CD4-positive, alpha-beta memory T cell (primary cell): ENCODE measurements at regions not wholly inside any gene's neighbourhood (a gene's known extent, or its start where the extent isn't known, plus 50 kb on each side); places are given as distances from the start of the nearest gene placed in this dataset.

ENCODE experiments used
- CTCF ChIA-PET: fragments of 350-600 bp; sonication (Branson Sonifier 250); formaldehyde crosslinking; loops from one replicate; lab custom pipeline; 2021; ENCODE audit warnings: inconsistent platforms; ENCODE audit not compliant: partially characterized antibody; lab: Charles Lee
- POLR2A ChIA-PET: fragments of 350-600 bp; sonication (Branson Sonifier 250); formaldehyde crosslinking; loops from one replicate; lab custom pipeline; 2021; ENCODE audit not compliant: partially characterized antibody; lab: Charles Lee
- DNase-seq, 5 donors: peaks; one replicate each; pipeline versions ENCODE4 v3.0.0 to v3.0.0-alpha.2; 2020 to 2022; ENCODE audit warnings: mixed read lengths in 1 of 5
- H3K27ac ChIP-seq: one replicate; pipeline ENCODE4 v1.7.0; 2013; ENCODE audit warnings: low read depth, low read length
- H3K27me3 ChIP-seq: 2 replicates; pipeline ENCODE4 v1.7.0; 2013; ENCODE audit warnings: mild to moderate bottlenecking, low read length, moderate library complexity; ENCODE audit not compliant: insufficient read depth
- H3K36me3 ChIP-seq: 2 replicates; pipeline ENCODE4 v1.7.0; 2013; ENCODE audit warnings: mild to moderate bottlenecking, low read length, moderate library complexity; ENCODE audit not compliant: insufficient read depth
- H3K4me1 ChIP-seq: 2 replicates; pipeline ENCODE4 v1.7.0; 2013; ENCODE audit warnings: mild to moderate bottlenecking, low read length, moderate library complexity; ENCODE audit not compliant: insufficient read depth
- H3K4me3 ChIP-seq, 2 donors: one replicate each; pipeline ENCODE4 v1.7.0; 2013; ENCODE audit warnings: low read length in 2 of 2, mild to moderate bottlenecking in 1 of 2
- H3K9me3 ChIP-seq, 2 donors: one replicate each; pipeline ENCODE4 v1.7.0; 2013; ENCODE audit warnings: low read length in 2 of 2, control low read depth in 1 of 2; ENCODE audit not compliant: control insufficient read depth in 1 of 2
- H3K27ac Mint-ChIP-seq, 7 donors: one replicate each; pipeline ENCODE4 v1.8.0; 2020 to 2021; ENCODE audit warnings: mixed read lengths in 7 of 7, mild to moderate bottlenecking in 6 of 7, inconsistent platforms in 3 of 7, moderate library complexity in 3 of 7
- H3K27me3 Mint-ChIP-seq, 2 donors: one replicate each; pipeline ENCODE4 v1.8.0; 2020 to 2021; ENCODE audit warnings: mixed read lengths in 2 of 2
- H3K36me3 Mint-ChIP-seq, 2 donors: one replicate each; pipeline ENCODE4 v1.8.0; 2020 to 2021; ENCODE audit warnings: mixed read lengths in 2 of 2, inconsistent platforms in 1 of 2, mild to moderate bottlenecking in 1 of 2
- H3K4me1 Mint-ChIP-seq, 4 donors: one replicate each; pipeline ENCODE4 v1.8.0; 2020 to 2021; ENCODE audit warnings: mixed read lengths in 4 of 4, mild to moderate bottlenecking in 1 of 4
- H3K4me3 Mint-ChIP-seq, 8 donors: one replicate each; pipeline ENCODE4 v1.8.0; 2020 to 2021; ENCODE audit warnings: mixed read lengths in 8 of 8, mild to moderate bottlenecking in 7 of 8, moderate library complexity in 6 of 8, inconsistent platforms in 3 of 8
- H3K9me3 Mint-ChIP-seq, 8 donors: one replicate each; pipeline ENCODE4 v1.8.0; 2020 to 2021; ENCODE audit warnings: mixed read lengths in 8 of 8, mild to moderate bottlenecking in 5 of 8, inconsistent platforms in 3 of 8, moderate library complexity in 1 of 8
- intact Hi-C: fragments of 100-400 bp; cut with micrococcal nuclease; formaldehyde crosslinking; loops from one replicate; pipeline ENCODE4 v1.15.1; 2023

- Mint-ChIP-seq H3K4me1 (no peaks in the 10 kb centered on the region), H3K36me3 (no peaks in the 10 kb centered on the region), H3K9me3 (no peaks in the 10 kb centered on the region), H3K27me3 (peaks cover 0 to 2% of the 10 kb centered on the region in 2 donors), H3K27ac (no peak overlapping the region), H3K4me3 (no peak overlapping the region)
- Histone ChIP-seq H3K36me3 (no peaks in the 10 kb centered on the region), H3K9me3 (no peaks in the 10 kb centered on the region), H3K4me1 (no peaks in the 10 kb centered on the region), H3K4me3 (no peak overlapping the region), H3K27ac (no peak overlapping the region), H3K27me3 (no peaks in the 10 kb centered on the region)
- CTCF ChIA-PET: no interaction called here
- intact Hi-C loops: no loop called here
- DNase-seq: no peak
- POLR2A ChIA-PET: no interaction called here
Measured at GRCh38 chr6:82612475-82613039, 248.9 kb downstream of the TPBG start.

- ChIA-PET POLR2A (no interaction called here), CTCF (no interaction called here)
- no peaks in the 10 kb centered on the region for H3K4me1 Mint-ChIP-seq
- H3K9me3 Mint-ChIP-seq: peaks cover 0 to 2% (median 0%) of the 10 kb centered on the region in 8 donors
- Histone ChIP-seq H3K27me3 (no peaks in the 10 kb centered on the region), H3K36me3 (no peaks in the 10 kb centered on the region), H3K4me1 (no peaks in the 10 kb centered on the region), H3K9me3 (no peaks in the 10 kb centered on the region), H3K27ac (no peak overlapping the region), H3K4me3 (no peak overlapping the region)
- no peaks in the 10 kb centered on the region for H3K36me3 Mint-ChIP-seq
- H3K27ac Mint-ChIP-seq: no peak overlapping the region
- H3K27me3 Mint-ChIP-seq: peaks cover 0 to 2% of the 10 kb centered on the region in 2 donors
- DNase-seq: no peak
- intact Hi-C loops: no loop called here
- no peak overlapping the region for H3K4me3 Mint-ChIP-seq
Measured at GRCh38 chr6:82614518-82614917, 250.9 kb downstream of the TPBG start.

DNA sequence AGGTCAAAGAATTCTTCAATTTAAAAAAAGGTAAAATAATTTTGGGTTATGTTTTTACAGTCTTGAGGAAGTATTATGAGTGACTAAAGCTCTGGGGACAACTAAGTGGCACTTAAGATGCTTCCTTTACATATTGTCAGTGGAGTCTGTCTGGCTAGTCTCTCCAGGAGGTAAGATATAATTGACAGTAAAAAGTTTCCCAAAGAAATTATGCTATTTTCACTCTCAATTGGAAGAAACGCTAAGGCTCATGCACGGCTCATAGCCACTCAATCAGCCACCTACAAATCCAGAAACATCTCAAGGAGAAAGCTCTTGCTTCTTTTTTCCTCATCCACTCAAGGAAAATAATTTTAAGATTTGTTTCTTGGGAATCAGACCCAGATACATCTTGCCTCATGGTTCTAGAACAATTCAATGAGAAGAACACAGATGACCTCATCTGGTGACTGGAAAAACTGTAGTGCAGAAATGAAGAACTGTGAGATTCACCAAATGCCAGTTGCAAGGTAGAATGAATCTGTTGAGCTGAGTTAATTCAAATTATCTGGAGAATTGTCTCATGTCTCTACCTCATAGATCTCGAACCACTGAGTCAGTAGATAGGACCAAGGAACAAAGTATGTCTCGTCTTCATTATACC, 252.9 kb downstream of the TPBG start:
- Histone ChIP-seq H3K4me3 (no peak overlapping the region), H3K36me3 (no peaks in the 10 kb centered on the region), H3K4me1 (no peaks in the 10 kb centered on the region), H3K9me3 (no peaks in the 10 kb centered on the region), H3K27ac (no peak overlapping the region), H3K27me3 (no peaks in the 10 kb centered on the region)
- POLR2A ChIA-PET: no interaction called here
- CTCF ChIA-PET: no interaction called here
- intact Hi-C loops: no loop called here
- Mint-ChIP-seq H3K9me3 (peaks cover 0 to 4% (median 0%) of the 10 kb centered on the region in 8 donors), H3K27ac (no peak overlapping the region), H3K36me3 (no peaks in the 10 kb centered on the region), H3K4me3 (no peak overlapping the region), H3K4me1 (no peaks in the 10 kb centered on the region), H3K27me3 (peaks cover 0 to 2% of the 10 kb centered on the region in 2 donors)
- no peak for DNase-seq

DNA sequence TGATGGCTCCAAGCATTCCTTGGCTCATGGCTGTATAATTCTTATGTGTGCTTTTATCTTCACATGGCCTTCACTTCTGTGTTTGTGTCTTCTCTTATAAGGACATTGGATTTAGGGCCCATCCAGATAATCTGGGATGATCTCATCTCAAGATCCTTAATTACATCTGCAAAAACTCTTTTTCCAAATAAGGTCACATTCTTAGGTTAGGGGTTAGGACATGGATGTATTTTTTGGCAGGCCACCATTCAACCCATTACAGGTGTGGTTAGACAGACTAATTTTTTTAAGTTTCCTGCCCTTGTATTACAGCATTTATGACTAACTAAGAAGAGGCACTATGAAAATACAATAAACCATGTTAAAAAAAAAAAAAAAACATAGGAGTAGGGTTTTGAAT, 254.0 kb downstream of the TPBG start:
- no peaks in the 10 kb centered on the region for H3K36me3 Mint-ChIP-seq
- peaks cover 1 to 8% (median 7%) of the 10 kb centered on the region in 8 donors for H3K9me3 Mint-ChIP-seq
- H3K27ac Mint-ChIP-seq: no peak overlapping the region
- H3K4me3 Mint-ChIP-seq: no peak overlapping the region
- H3K27ac ChIP-seq: no peak overlapping the region
- H3K4me1 Mint-ChIP-seq: no peaks in the 10 kb centered on the region
- CTCF ChIA-PET: no interaction called here
- no peaks in the 10 kb centered on the region for H3K36me3 ChIP-seq
- no peaks in the 10 kb centered on the region for H3K9me3 ChIP-seq
- H3K4me3 ChIP-seq: no peak overlapping the region
- intact Hi-C loops: no loop called here
- no peaks in the 10 kb centered on the region for H3K27me3 ChIP-seq
- peaks cover 0 to 2% of the 10 kb centered on the region in 2 donors for H3K27me3 Mint-ChIP-seq
- POLR2A ChIA-PET: no interaction called here
- no peak for DNase-seq
- no peaks in the 10 kb centered on the region for H3K4me1 ChIP-seq

DNA sequence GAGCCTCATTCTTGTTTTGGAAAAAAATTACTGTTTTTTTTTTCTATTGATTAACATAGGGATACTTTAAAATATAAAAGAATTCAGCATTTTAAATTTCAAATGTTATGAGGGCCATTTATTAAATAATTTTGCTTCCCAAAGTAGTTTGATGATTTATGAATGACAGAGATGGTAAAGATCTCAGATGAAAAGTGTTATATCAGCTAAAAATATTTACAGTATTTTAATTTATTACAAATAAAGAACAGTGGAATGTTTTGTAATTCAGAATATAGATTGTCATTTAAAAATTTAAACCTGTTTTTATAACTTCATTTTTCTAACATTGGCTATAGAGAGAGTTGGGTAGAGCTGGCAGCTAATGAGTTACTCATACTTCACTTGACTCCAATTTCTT, 256.0 kb downstream of the TPBG start:
- intact Hi-C loops: no loop called here
- H3K36me3 ChIP-seq: no peaks in the 10 kb centered on the region
- Mint-ChIP-seq H3K36me3 (no peaks in the 10 kb centered on the region), H3K4me1 (no peaks in the 10 kb centered on the region), H3K27ac (no peak overlapping the region), H3K9me3 (peaks cover 2 to 8% (median 7%) of the 10 kb centered on the region in 8 donors), H3K27me3 (peaks cover 0 to under 1% of the 10 kb centered on the region in 2 donors), H3K4me3 (no peak overlapping the region)
- no peaks in the 10 kb centered on the region for H3K9me3 ChIP-seq
- no peaks in the 10 kb centered on the region for H3K4me1 ChIP-seq
- no peak overlapping the region for H3K27ac ChIP-seq
- DNase-seq: no peak
- POLR2A ChIA-PET: no interaction called here
- CTCF ChIA-PET: no interaction called here
- no peak overlapping the region for H3K4me3 ChIP-seq
- H3K27me3 ChIP-seq: no peaks in the 10 kb centered on the region

DNA sequence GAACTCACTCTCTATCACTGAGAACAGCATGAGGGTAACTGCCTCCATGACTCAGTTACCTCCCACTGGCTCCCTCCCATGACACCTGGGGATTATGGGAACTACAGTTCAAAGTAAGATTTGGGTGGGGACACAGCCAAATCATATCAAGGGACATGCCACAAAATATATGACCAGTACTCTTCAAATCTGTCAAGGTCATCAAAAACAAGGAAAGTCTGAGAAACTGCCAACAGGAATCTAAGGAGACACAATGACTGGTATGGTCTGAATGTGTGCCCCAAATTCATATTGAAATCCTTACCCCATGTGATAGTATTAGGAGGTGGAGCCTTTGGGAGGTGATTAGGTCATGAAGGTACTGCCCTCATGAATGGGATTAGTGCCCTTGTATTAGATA, 258.8 kb downstream of the TPBG start:
- ChIA-PET CTCF (no interaction called here), POLR2A (no interaction called here)
- DNase-seq: no peak
- Histone ChIP-seq H3K4me1 (no peaks in the 10 kb centered on the region), H3K4me3 (no peak overlapping the region), H3K27ac (no peak overlapping the region), H3K36me3 (no peaks in the 10 kb centered on the region), H3K27me3 (no peaks in the 10 kb centered on the region), H3K9me3 (no peaks in the 10 kb centered on the region)
- Mint-ChIP-seq H3K27me3 (peaks cover 0 to 2% of the 10 kb centered on the region in 2 donors), H3K9me3 (peaks cover 2 to 11% (median 7%) of the 10 kb centered on the region in 8 donors), H3K4me3 (no peak overlapping the region), H3K4me1 (no peaks in the 10 kb centered on the region), H3K27ac (no peak overlapping the region), H3K36me3 (no peaks in the 10 kb centered on the region)
- intact Hi-C loops: no loop called here

- H3K27me3 Mint-ChIP-seq: peaks cover 4 to 6% of the 10 kb centered on the region in 2 donors
- CTCF ChIA-PET: no interaction called here
- no peaks in the 10 kb centered on the region for H3K36me3 Mint-ChIP-seq
- H3K4me1 ChIP-seq: no peaks in the 10 kb centered on the region
- H3K9me3 Mint-ChIP-seq: peaks cover 2 to 11% (median 6%) of the 10 kb centered on the region in 8 donors
- POLR2A ChIA-PET: no interaction called here
- no peaks in the 10 kb centered on the region for H3K27me3 ChIP-seq
- H3K4me3 Mint-ChIP-seq: no peak overlapping the region
- no peak overlapping the region for H3K27ac ChIP-seq
- H3K9me3 ChIP-seq: no peaks in the 10 kb centered on the region
- intact Hi-C loops: no loop called here
- no peak for DNase-seq
- H3K4me3 ChIP-seq: no peak overlapping the region
- no peaks in the 10 kb centered on the region for H3K36me3 ChIP-seq
- H3K27ac Mint-ChIP-seq: no peak overlapping the region
- H3K4me1 Mint-ChIP-seq: no peaks in the 10 kb centered on the region
Measured at GRCh38 chr6:82624251-82624650, 260.6 kb downstream of the TPBG start.
